ENCODE measurements at regions not wholly inside any gene's neighbourhood (a gene's known extent, or its start where the extent isn't known, plus 50 kb on each side); places are given as distances from the start of the nearest gene placed in this dataset.

DNA sequence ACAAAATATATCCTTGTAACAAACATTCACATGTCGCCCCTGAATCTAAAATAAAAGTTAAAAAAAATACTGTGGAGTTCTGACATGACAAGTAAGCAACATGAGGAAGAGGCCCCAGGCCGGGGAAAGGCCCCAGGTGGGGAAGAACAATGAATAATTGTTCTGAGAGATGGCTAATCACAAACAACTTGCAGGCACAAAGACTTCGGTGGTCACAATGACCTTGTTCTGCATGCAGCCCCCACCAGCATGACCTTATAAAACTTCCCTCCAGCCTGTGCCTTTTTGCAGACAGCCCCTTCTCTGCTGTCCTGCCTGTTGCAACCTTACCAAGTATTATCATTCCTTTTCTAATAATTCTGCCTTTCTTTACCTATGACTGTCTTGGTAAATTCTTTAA, 95.7 kb upstream of the MYLIP start:
- TF ChIP-seq RFX5 (IDR thresholded peaks at IDR 0.05) (no peak), EP300 (IDR thresholded peaks at IDR 0.05) (no peak), JUN (IDR thresholded peaks at IDR 0.05) (no peak), NR3C1 (IDR thresholded peaks at IDR 0.05) (no peak), HDAC2 (IDR thresholded peaks at IDR 0.05) (no peak)

Measured in A549 (cell line).